Natural killer cell (primary cell): ENCODE measurements at regions not wholly inside any gene's neighbourhood (a gene's known extent, or its start where the extent isn't known, plus 50 kb on each side); places are given as distances from the start of the nearest gene placed in this dataset.

Source experiments
- ATAC-seq, 3 donors: fragments of 150-1000 bp in 2 of 3; fragments of 200-7000 bp in 1 of 3; cut with Tn5 transposase; 1 replicate in 1 of 3; 2 replicates in 2 of 3; pipeline ENCODE4 v1.10.0; 2021; ENCODE audit warnings: mild to moderate bottlenecking in 2 of 3, moderate library complexity in 2 of 3
- DNase-seq, 2 donors: peaks; one replicate each; pipeline versions ENCODE4 v3.0.0 to v3.0.0-alpha.2; 2013 to 2021; ENCODE audit warnings: mixed read lengths in 1 of 2
- H3K27ac ChIP-seq: one replicate; pipeline ENCODE4 v1.5.1; 2013; ENCODE audit warnings: mild to moderate bottlenecking, low read length
- H3K27me3 ChIP-seq: one replicate; pipeline ENCODE4 v1.6.1; 2013; ENCODE audit warnings: low read length; ENCODE audit not compliant: control insufficient read depth, insufficient read depth
- H3K36me3 ChIP-seq: one replicate; pipeline ENCODE4 v1.6.1; 2013; ENCODE audit warnings: low read length; ENCODE audit not compliant: control insufficient read depth, insufficient read depth
- H3K4me1 ChIP-seq: one replicate; pipeline ENCODE4 v1.6.1; 2013; ENCODE audit warnings: low read length; ENCODE audit not compliant: control insufficient read depth, insufficient read depth
- H3K4me3 ChIP-seq: one replicate; pipeline ENCODE4 v1.5.1; 2013; ENCODE audit warnings: low read length
- H3K9me3 ChIP-seq: one replicate; pipeline ENCODE4 v1.6.1; 2013; ENCODE audit warnings: low read length; ENCODE audit not compliant: control insufficient read depth, insufficient read depth
- H3K27ac Mint-ChIP-seq, 2 donors: one replicate each; pipeline ENCODE4 v1.8.0; 2022; ENCODE audit warnings: mild to moderate bottlenecking in 2 of 2, mixed read lengths in 2 of 2, moderate library complexity in 1 of 2
- H3K27me3 Mint-ChIP-seq, 2 donors: one replicate each; pipeline ENCODE4 v1.8.0; 2022; ENCODE audit warnings: low read depth in 2 of 2, mixed read lengths in 2 of 2
- H3K36me3 Mint-ChIP-seq: one replicate; pipeline ENCODE4 v1.8.0; 2022; ENCODE audit warnings: mixed read lengths
- H3K4me1 Mint-ChIP-seq, 2 donors: one replicate each; pipeline ENCODE4 v1.8.0; 2022; ENCODE audit warnings: mixed read lengths in 2 of 2
- H3K4me3 Mint-ChIP-seq: one replicate; pipeline ENCODE4 v1.8.0; 2022; ENCODE audit warnings: mild to moderate bottlenecking, moderate library complexity, mixed read lengths
- H3K9me3 Mint-ChIP-seq, 2 donors: one replicate each; pipeline ENCODE4 v1.8.0; 2022; ENCODE audit warnings: mixed read lengths in 2 of 2
- WGBS: methylation state at CpG from one replicate; pipeline ENCODE4 v1.1.7; 2013; ENCODE audit warnings: missing lambda C conversion rate; ENCODE audit not compliant: insufficient coverage; 5-methylcytosine and 5-hydroxymethylcytosine counted together
- intact Hi-C: fragments of 100-400 bp; cut with micrococcal nuclease; formaldehyde crosslinking; loops from one replicate; pipeline ENCODE4 v1.14.2; 2022
- TF ChIP-seq, protein P1 (sequence below): fragments of 200-600 bp; IDR thresholded peaks from one replicate; pipeline ENCODE4 v1.8.0; 2022; ENCODE audit warnings: antibody characterized with exemption

DNA sequence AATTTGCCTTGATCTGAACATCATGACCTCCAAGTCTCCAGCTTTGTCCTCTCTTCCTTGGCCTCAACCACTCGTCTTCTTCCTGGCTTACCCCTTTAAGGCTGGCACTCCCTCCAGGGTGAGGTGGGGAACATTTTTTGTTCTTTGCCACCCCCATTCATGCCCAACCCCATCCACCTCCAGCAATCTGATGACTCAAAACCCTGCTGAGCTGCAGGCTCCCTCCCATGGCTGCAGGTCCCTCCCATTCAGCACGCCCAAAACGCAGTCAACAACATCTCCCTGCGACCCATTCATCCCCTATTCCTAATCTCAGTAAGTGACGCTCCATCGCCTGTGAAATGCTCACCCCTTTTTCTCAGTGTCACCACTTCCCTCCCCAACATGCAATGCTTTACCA, 138.8 kb upstream of the PRMT8 start:
- TF ChIP-seq, protein P1, sequence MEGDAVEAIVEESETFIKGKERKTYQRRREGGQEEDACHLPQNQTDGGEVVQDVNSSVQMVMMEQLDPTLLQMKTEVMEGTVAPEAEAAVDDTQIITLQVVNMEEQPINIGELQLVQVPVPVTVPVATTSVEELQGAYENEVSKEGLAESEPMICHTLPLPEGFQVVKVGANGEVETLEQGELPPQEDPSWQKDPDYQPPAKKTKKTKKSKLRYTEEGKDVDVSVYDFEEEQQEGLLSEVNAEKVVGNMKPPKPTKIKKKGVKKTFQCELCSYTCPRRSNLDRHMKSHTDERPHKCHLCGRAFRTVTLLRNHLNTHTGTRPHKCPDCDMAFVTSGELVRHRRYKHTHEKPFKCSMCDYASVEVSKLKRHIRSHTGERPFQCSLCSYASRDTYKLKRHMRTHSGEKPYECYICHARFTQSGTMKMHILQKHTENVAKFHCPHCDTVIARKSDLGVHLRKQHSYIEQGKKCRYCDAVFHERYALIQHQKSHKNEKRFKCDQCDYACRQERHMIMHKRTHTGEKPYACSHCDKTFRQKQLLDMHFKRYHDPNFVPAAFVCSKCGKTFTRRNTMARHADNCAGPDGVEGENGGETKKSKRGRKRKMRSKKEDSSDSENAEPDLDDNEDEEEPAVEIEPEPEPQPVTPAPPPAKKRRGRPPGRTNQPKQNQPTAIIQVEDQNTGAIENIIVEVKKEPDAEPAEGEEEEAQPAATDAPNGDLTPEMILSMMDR = no peak
- Mint-ChIP-seq H3K27me3 (peaks cover 5 to 26% of the 10 kb centered on the region in 2 donors), H3K4me1 (no peaks in the 10 kb centered on the region), H3K27ac (no peak overlapping the region), H3K9me3 (no peaks in the 10 kb centered on the region), H3K4me3 (no peak overlapping the region), H3K36me3 (no peaks in the 10 kb centered on the region)
- intact Hi-C loops = no loop called here
- H3K4me3 ChIP-seq = no peak overlapping the region
- DNase-seq (no peak), ATAC-seq (no peak)
- H3K4me1 ChIP-seq = no peaks in the 10 kb centered on the region
- H3K36me3 ChIP-seq = no peaks in the 10 kb centered on the region
- H3K27ac ChIP-seq = no peak overlapping the region
- H3K27me3 ChIP-seq = no peaks in the 10 kb centered on the region
- H3K9me3 ChIP-seq = no peaks in the 10 kb centered on the region
- WGBS = 85% methylated on average over 6 of the region's 6 CpGs

DNA sequence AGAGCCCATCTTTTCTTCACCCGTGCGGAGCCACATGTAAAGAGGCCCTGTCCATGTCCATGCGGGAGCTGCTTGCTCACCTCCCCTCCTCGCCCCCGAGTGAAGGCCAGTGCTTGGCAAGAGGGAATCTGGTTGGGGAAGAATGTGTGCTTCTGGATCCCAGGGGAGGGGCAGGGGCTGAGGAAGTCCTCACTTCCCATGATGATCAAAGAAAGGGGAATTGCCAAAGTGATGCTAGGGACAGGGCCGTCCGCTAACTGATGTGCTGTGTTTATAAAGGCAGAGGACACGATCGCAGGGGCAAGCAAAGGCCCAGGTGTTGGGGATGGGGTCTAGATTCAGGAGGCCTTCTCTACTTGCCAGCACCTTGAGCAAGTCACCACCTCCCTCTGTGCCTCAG, 137.4 kb upstream of the PRMT8 start:
- H3K4me1 Mint-ChIP-seq = no peaks in the 10 kb centered on the region
- H3K9me3 Mint-ChIP-seq = no peaks in the 10 kb centered on the region
- H3K36me3 ChIP-seq = no peaks in the 10 kb centered on the region
- no peak for ATAC-seq
- no peak overlapping the region for H3K27ac ChIP-seq
- no peak overlapping the region for H3K4me3 Mint-ChIP-seq
- no peak overlapping the region for H3K27ac Mint-ChIP-seq
- intact Hi-C loops = no loop called here
- H3K27me3 Mint-ChIP-seq = peaks cover 5 to 23% of the 10 kb centered on the region in 2 donors
- H3K27me3 ChIP-seq = no peaks in the 10 kb centered on the region
- 91% methylated on average over 9 of the region's 9 CpGs for WGBS
- no peak overlapping the region for H3K4me3 ChIP-seq
- H3K9me3 ChIP-seq = no peaks in the 10 kb centered on the region
- no peak for DNase-seq
- H3K4me1 ChIP-seq = no peaks in the 10 kb centered on the region
- TF ChIP-seq, protein P1 = no peak
- H3K36me3 Mint-ChIP-seq = no peaks in the 10 kb centered on the region

DNA sequence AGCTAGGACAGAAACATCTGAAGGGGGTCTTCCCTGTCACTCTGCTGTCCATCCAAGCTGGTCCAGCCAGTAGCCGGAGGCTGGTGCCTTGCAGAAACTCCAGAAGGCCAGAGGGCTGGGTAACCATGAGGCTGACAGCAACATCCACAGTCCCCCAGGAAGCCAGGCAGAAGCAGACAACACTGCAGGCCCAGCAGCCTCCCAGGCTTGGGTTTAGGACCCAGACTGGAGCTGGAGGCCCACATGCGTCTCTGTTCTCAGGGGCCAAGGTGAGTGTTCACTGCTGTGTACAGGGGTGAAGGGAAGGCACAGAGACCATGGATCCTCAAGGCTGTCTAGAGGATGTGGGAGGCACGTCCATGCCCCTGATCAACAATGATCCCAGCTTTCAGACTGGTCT, 136.4 kb upstream of the PRMT8 start:
- no peak overlapping the region for H3K27ac ChIP-seq
- H3K9me3 Mint-ChIP-seq = no peaks in the 10 kb centered on the region
- peaks cover 10 to 22% of the 10 kb centered on the region in 2 donors for H3K27me3 Mint-ChIP-seq
- no peaks in the 10 kb centered on the region for H3K9me3 ChIP-seq
- H3K36me3 Mint-ChIP-seq = no peaks in the 10 kb centered on the region
- intact Hi-C loops = no loop called here
- no peaks in the 10 kb centered on the region for H3K4me1 ChIP-seq
- H3K36me3 ChIP-seq = no peaks in the 10 kb centered on the region
- H3K4me3 Mint-ChIP-seq = no peak overlapping the region
- H3K4me1 Mint-ChIP-seq = no peaks in the 10 kb centered on the region
- TF ChIP-seq, protein P1 = no peak
- no peak overlapping the region for H3K27ac Mint-ChIP-seq
- 80% methylated on average over 3 of the region's 3 CpGs for whole genome bisulfite sequencing
- ATAC-seq (no peak), DNase-seq (no peak)
- H3K4me3 ChIP-seq = no peak overlapping the region
- H3K27me3 ChIP-seq = no peaks in the 10 kb centered on the region

GRCh38 chr12:3355378-3355900, 135.6 kb upstream of the PRMT8 start:
- H3K27me3 Mint-ChIP-seq = peaks cover 7 to 18% of the 10 kb centered on the region in 2 donors
- no peaks in the 10 kb centered on the region for H3K9me3 Mint-ChIP-seq
- H3K4me3 ChIP-seq = no peak overlapping the region
- no peaks in the 10 kb centered on the region for H3K36me3 ChIP-seq
- H3K4me1 ChIP-seq = no peaks in the 10 kb centered on the region
- no peaks in the 10 kb centered on the region for H3K27me3 ChIP-seq
- DNase-seq (no peak), ATAC-seq (no peak)
- H3K4me3 Mint-ChIP-seq = no peak overlapping the region
- TF ChIP-seq, protein P1 = no peak
- WGBS = 74% methylated on average over 9 of the region's 9 CpGs
- H3K36me3 Mint-ChIP-seq = no peaks in the 10 kb centered on the region
- no peak overlapping the region for H3K27ac ChIP-seq
- H3K9me3 ChIP-seq = no peaks in the 10 kb centered on the region
- no peaks in the 10 kb centered on the region for H3K4me1 Mint-ChIP-seq
- intact Hi-C loops = no loop called here
- H3K27ac Mint-ChIP-seq = no peak overlapping the region
